HEK293 (cell line): ENCODE measurements at regions not wholly inside any gene's neighbourhood (a gene's known extent, or its start where the extent isn't known, plus 50 kb on each side); places are given as distances from the start of the nearest gene placed in this dataset.

ENCODE experiments used
- CTCF ChIA-PET: fragments of 350-600 bp; formaldehyde crosslinking; extraction: SDS; loops from one replicate; lab custom pipeline; 2021; ENCODE audit warnings: antibody characterized with exemption; lab: Yijun Ruan, JAX
- POLR2A ChIA-PET: fragments of 300-600 bp; formaldehyde crosslinking; extraction: SDS; loops from one replicate; lab custom pipeline; 2020; ENCODE audit warnings: antibody characterized with exemption, inconsistent platforms; lab: Yijun Ruan, JAX
- H3K27ac ChIP-seq: fragments of 200-500 bp; sonication (Bioruptor generic); 2 replicates; pipeline ENCODE4 v1.5.1; 2014; ENCODE audit warnings: low read depth, low read length, control low read depth, inconsistent platforms; ENCODE audit errors: extremely low read depth
- H3K36me3 ChIP-seq, 2 experiments: fragments of 200-500 bp in 1 of 2; sonication (Bioruptor generic) in 1 of 2; 1 replicate in 1 of 2; 2 replicates in 1 of 2; pipeline ENCODE4 v1.5.1; 2014 to 2017; ENCODE audit warnings: inconsistent platforms in 2 of 2, low read length in 2 of 2; ENCODE audit not compliant: control insufficient read depth in 2 of 2, insufficient read depth in 1 of 2
- H3K4me1 ChIP-seq: fragments of 200-500 bp; sonication (Bioruptor generic); 2 replicates; pipeline ENCODE4 v1.5.1; 2014; ENCODE audit warnings: mild to moderate bottlenecking, low read length, inconsistent platforms; ENCODE audit not compliant: control insufficient read depth, insufficient read depth
- H3K4me3 ChIP-seq: 2 replicates; pipeline ENCODE4 v1.5.1; 2011; ENCODE audit warnings: low read depth, mild to moderate bottlenecking, control low read depth, low read length, moderate library complexity
- H3K9me3 ChIP-seq: fragments of 200-500 bp; sonication (Bioruptor generic); 2 replicates; pipeline ENCODE4 v1.5.1; 2014; ENCODE audit warnings: low read depth, low read length, inconsistent platforms; ENCODE audit not compliant: control insufficient read depth, insufficient read depth
- BCL11A ChIP-seq: fragments of 450-650 bp; formaldehyde crosslinking; IDR thresholded peaks from 2 replicates; pipeline ENCODE4 v1.5.1; 2016; ENCODE audit warnings: low read depth, missing biosample characterization, missing genetic modification characterization
- HOXC10 ChIP-seq: sonication (generic); formaldehyde crosslinking; IDR thresholded peaks from 2 replicates; pipeline ENCODE4 v1.8.1; 2023; ENCODE audit warnings: mild to moderate bottlenecking, missing genetic modification reagents
- OVOL3 ChIP-seq: fragments of 450-650 bp; formaldehyde crosslinking; IDR thresholded peaks from 2 replicates; pipeline ENCODE4 v1.5.1; 2016; ENCODE audit warnings: missing biosample characterization, missing genetic modification characterization
- RBAK ChIP-seq: fragments of 450-650 bp; formaldehyde crosslinking; IDR thresholded peaks from 2 replicates; pipeline ENCODE4 v1.5.1; 2016; ENCODE audit warnings: missing biosample characterization, missing genetic modification characterization
- SCRT1 ChIP-seq: fragments of 450-650 bp; formaldehyde crosslinking; IDR thresholded peaks from 2 replicates; pipeline ENCODE4 v1.5.1; 2016; ENCODE audit warnings: missing biosample characterization, missing genetic modification characterization, borderline replicate concordance
- WT1 ChIP-seq: fragments of 450-650 bp; formaldehyde crosslinking; IDR thresholded peaks from 2 replicates; pipeline ENCODE4 v1.5.1; 2016; ENCODE audit warnings: missing biosample characterization, missing genetic modification characterization
- ZBTB17 ChIP-seq: fragments of 450-650 bp; formaldehyde crosslinking; IDR thresholded peaks from 2 replicates; pipeline ENCODE4 v1.5.1; 2016; ENCODE audit warnings: missing biosample characterization, missing genetic modification characterization
- ZBTB7A ChIP-seq: fragments of 450-650 bp; formaldehyde crosslinking; IDR thresholded peaks from 2 replicates; pipeline ENCODE4 v1.5.1; 2016; ENCODE audit warnings: low read depth, missing biosample characterization, missing genetic modification characterization
- ZNF112 ChIP-seq: fragments of 450-650 bp; formaldehyde crosslinking; IDR thresholded peaks from 2 replicates; pipeline ENCODE4 v1.5.0; 2017; ENCODE audit warnings: missing biosample characterization, missing genetic modification characterization
- ZNF138 ChIP-seq: fragments of 450-650 bp; formaldehyde crosslinking; IDR thresholded peaks from 2 replicates; pipeline ENCODE4 v1.5.1; 2016; ENCODE audit warnings: missing biosample characterization, missing genetic modification characterization, borderline replicate concordance
- ZNF169 ChIP-seq: fragments of 450-650 bp; formaldehyde crosslinking; IDR thresholded peaks from 2 replicates; pipeline ENCODE4 v1.5.1; 2016; ENCODE audit warnings: missing biosample characterization, missing genetic modification characterization
- ZNF341 ChIP-seq: fragments of 450-650 bp; formaldehyde crosslinking; IDR thresholded peaks from 2 replicates; pipeline ENCODE4; 2016; ENCODE audit warnings: low read depth, missing biosample characterization, missing genetic modification characterization
- ZNF391 ChIP-seq: fragments of 450-650 bp; formaldehyde crosslinking; IDR thresholded peaks from 2 replicates; pipeline ENCODE4 v1.5.1; 2016; ENCODE audit warnings: low read depth, missing biosample characterization, missing genetic modification characterization, borderline replicate concordance
- ZNF449 ChIP-seq: fragments of 450-650 bp; formaldehyde crosslinking; IDR thresholded peaks from 2 replicates; pipeline ENCODE4 v1.5.1; 2017; ENCODE audit warnings: missing biosample characterization, mild to moderate bottlenecking, missing genetic modification characterization, moderate library complexity
- ZNF501 ChIP-seq: fragments of 450-650 bp; formaldehyde crosslinking; IDR thresholded peaks from 2 replicates; pipeline ENCODE4 v1.5.1; 2016; ENCODE audit warnings: missing biosample characterization, missing genetic modification characterization
- ZNF529 ChIP-seq: fragments of 450-650 bp; formaldehyde crosslinking; IDR thresholded peaks from 2 replicates; pipeline ENCODE4 v1.5.1; 2017; ENCODE audit warnings: missing genetic modification characterization, missing biosample characterization; ENCODE audit not compliant: insufficient replicate concordance
- ZNF530 ChIP-seq: fragments of 450-650 bp; formaldehyde crosslinking; IDR thresholded peaks from 2 replicates; pipeline ENCODE4 v1.5.1; 2016; ENCODE audit warnings: low read depth, missing biosample characterization, missing genetic modification characterization
- ZNF571 ChIP-seq: fragments of 450-650 bp; formaldehyde crosslinking; IDR thresholded peaks from 2 replicates; pipeline ENCODE4 v1.5.0; 2017; ENCODE audit warnings: missing biosample characterization, missing genetic modification characterization
- ZNF610 ChIP-seq: fragments of 450-650 bp; formaldehyde crosslinking; IDR thresholded peaks from 2 replicates; pipeline ENCODE4 v1.5.1; 2016; ENCODE audit warnings: missing biosample characterization, missing genetic modification characterization, borderline replicate concordance
- ZNF645 ChIP-seq: fragments of 450-650 bp; formaldehyde crosslinking; IDR thresholded peaks from 2 replicates; pipeline ENCODE4; 2016; ENCODE audit warnings: missing biosample characterization, missing genetic modification characterization
- ZNF658 ChIP-seq: fragments of 450-650 bp; formaldehyde crosslinking; IDR thresholded peaks from 2 replicates; pipeline ENCODE4; 2016; ENCODE audit warnings: missing biosample characterization, missing genetic modification characterization
- ZNF660 ChIP-seq: fragments of 450-650 bp; IDR thresholded peaks from 2 replicates; pipeline ENCODE4 v1.5.1; 2018; ENCODE audit warnings: missing biosample characterization, mild to moderate bottlenecking, missing genetic modification characterization
- ZNF677 ChIP-seq: fragments of 450-650 bp; IDR thresholded peaks from 2 replicates; pipeline ENCODE4 v1.5.0; 2018; ENCODE audit warnings: missing biosample characterization, mild to moderate bottlenecking, missing genetic modification characterization, moderate library complexity
- ZNF76 ChIP-seq: fragments of 450-650 bp; formaldehyde crosslinking; IDR thresholded peaks from 2 replicates; pipeline ENCODE4; 2016; ENCODE audit warnings: low read depth, missing biosample characterization, missing genetic modification characterization, borderline replicate concordance
- ZNF791 ChIP-seq: fragments of 450-650 bp; formaldehyde crosslinking; IDR thresholded peaks from 2 replicates; pipeline ENCODE4 v1.5.1; 2016; ENCODE audit warnings: missing biosample characterization, missing genetic modification characterization

- no peak for TF ChIP-seq ZNF530
- no peak for TF ChIP-seq OVOL3 (tag by site-specific recombination)
- no peak for TF ChIP-seq ZNF391
- no peak for TF ChIP-seq ZNF138 (tag by site-specific recombination)
- no peak for TF ChIP-seq ZNF658
- no peak for TF ChIP-seq RBAK (tag by site-specific recombination)
- no peak for TF ChIP-seq ZBTB17 (tag by site-specific recombination)
- no peak for TF ChIP-seq ZNF610 (tag by site-specific recombination)
- TF ChIP-seq ZNF645 (tag by site-specific recombination), result no peak
- no peak for TF ChIP-seq ZNF677
- TF ChIP-seq ZNF76, result no peak
- TF ChIP-seq SCRT1 (tag by site-specific recombination), result no peak
- TF ChIP-seq ZNF791, result no peak
- no peak for TF ChIP-seq ZNF571
- TF ChIP-seq HOXC10, result no peak
- no peak for TF ChIP-seq ZBTB7A (tag by site-specific recombination)
- CTCF ChIA-PET, result no interaction called here
- POLR2A ChIA-PET, result no interaction called here
Measured at GRCh38 chr3:96175500-96175899, 638.9 kb upstream of the EPHA6 start.

GRCh38 chr3:96182756-96183155 is 631.6 kb upstream of the EPHA6 start:
- Histone ChIP-seq H3K9me3 (no peaks in the 10 kb centered on the region), H3K27ac (no peak overlapping the region), H3K4me1 (no peaks in the 10 kb centered on the region), H3K4me3 (no peak overlapping the region), H3K36me3 (no peaks in the 10 kb centered on the region)
- ChIA-PET CTCF (no interaction called here), POLR2A (no interaction called here)
- no peak for TF ChIP-seq ZNF112 (tag by site-specific recombination)
- no peak for TF ChIP-seq ZNF449 (tag by site-specific recombination)
- TF ChIP-seq RBAK (tag by site-specific recombination), result no peak
- no peak for TF ChIP-seq WT1 (tag by site-specific recombination)
- TF ChIP-seq ZNF529 (tag by site-specific recombination), result no peak

More at GRCh38 chr3:96175500-96175899, 638.9 kb upstream of the EPHA6 start:
- Histone ChIP-seq H3K36me3 (no peaks in the 10 kb centered on the region), H3K4me1 (no peaks in the 10 kb centered on the region), H3K4me3 (no peak overlapping the region), H3K27ac (no peak overlapping the region), H3K9me3 (no peaks in the 10 kb centered on the region)

GRCh38 chr3:96183871-96184270 is 630.5 kb upstream of the EPHA6 start:
- Histone ChIP-seq H3K27ac (no peak overlapping the region), H3K4me1 (no peaks in the 10 kb centered on the region), H3K36me3 (no peaks in the 10 kb centered on the region)
- POLR2A ChIA-PET, result no interaction called here
- TF ChIP-seq ZNF341 (tag by site-specific recombination), result no peak
- TF ChIP-seq ZNF660 (tag by site-specific recombination), result no peak
- no peak for TF ChIP-seq ZNF169 (tag by site-specific recombination)
- TF ChIP-seq BCL11A (tag by site-specific recombination), result no peak
- TF ChIP-seq ZNF501 (tag by site-specific recombination), result no peak
- TF ChIP-seq, all 188 proteins: peak for 0
- no peaks in the 10 kb centered on the region for H3K9me3 ChIP-seq
- H3K4me3 ChIP-seq, result no peak overlapping the region
- CTCF ChIA-PET, result no interaction called here
